ENCODE measurements at regions not wholly inside any gene's neighbourhood (a gene's known extent, or its start where the extent isn't known, plus 50 kb on each side); places are given as distances from the start of the nearest gene placed in this dataset.

GRCh38 chr3:124322309-124322880 is 330.5 kb upstream of the ROPN1 start:
- TF ChIP-seq, protein P1, sequence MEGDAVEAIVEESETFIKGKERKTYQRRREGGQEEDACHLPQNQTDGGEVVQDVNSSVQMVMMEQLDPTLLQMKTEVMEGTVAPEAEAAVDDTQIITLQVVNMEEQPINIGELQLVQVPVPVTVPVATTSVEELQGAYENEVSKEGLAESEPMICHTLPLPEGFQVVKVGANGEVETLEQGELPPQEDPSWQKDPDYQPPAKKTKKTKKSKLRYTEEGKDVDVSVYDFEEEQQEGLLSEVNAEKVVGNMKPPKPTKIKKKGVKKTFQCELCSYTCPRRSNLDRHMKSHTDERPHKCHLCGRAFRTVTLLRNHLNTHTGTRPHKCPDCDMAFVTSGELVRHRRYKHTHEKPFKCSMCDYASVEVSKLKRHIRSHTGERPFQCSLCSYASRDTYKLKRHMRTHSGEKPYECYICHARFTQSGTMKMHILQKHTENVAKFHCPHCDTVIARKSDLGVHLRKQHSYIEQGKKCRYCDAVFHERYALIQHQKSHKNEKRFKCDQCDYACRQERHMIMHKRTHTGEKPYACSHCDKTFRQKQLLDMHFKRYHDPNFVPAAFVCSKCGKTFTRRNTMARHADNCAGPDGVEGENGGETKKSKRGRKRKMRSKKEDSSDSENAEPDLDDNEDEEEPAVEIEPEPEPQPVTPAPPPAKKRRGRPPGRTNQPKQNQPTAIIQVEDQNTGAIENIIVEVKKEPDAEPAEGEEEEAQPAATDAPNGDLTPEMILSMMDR (IDR thresholded peaks at IDR 0.05) = no peak
- TF ChIP-seq POLR2AphosphoS5 (IDR thresholded peaks at IDR 0.05; ENCODE audit: low read depth, low read length) (no peak), SIN3A (IDR thresholded peaks at IDR 0.05; ENCODE audit: borderline replicate concordance, insufficient read depth, low read depth, low read length) (no peak), TCF7L2 (IDR thresholded peaks at IDR 0.05; ENCODE audit: low read depth, low read length) (no peak)
